GM23338 (cell line): ENCODE measurements at regions not wholly inside any gene's neighbourhood (a gene's known extent, or its start where the extent isn't known, plus 50 kb on each side); places are given as distances from the start of the nearest gene placed in this dataset.

Experiments
- ATAC-seq: fragments of 200-7000 bp; cut with Tn5 transposase; 3 replicates; pipeline ENCODE4 v1.9.1; 2020
- DNase-seq: peaks from one replicate; pipeline ENCODE4 v3.0.0-alpha.2; 2015; ENCODE audit warnings: low spot score
- H2AFZ ChIP-seq: fragments of 200-600 bp; sonication (generic); 2 replicates; pipeline ENCODE4 v1.8.0; 2016; ENCODE audit warnings: antibody characterized with exemption, mild to moderate bottlenecking, moderate library complexity
- H3F3A ChIP-seq: fragments of 200-600 bp; sonication (generic); replicated peaks from 2 replicates; pipeline ENCODE4 v1.8.0; 2017; ENCODE audit warnings: antibody characterized with exemption, mixed run types, low read depth
- H3K27ac ChIP-seq: fragments of 200-600 bp; sonication (generic); 2 replicates; pipeline ENCODE4 v1.6.1; 2016; ENCODE audit warnings: low read depth
- H3K27me3 ChIP-seq: fragments of 200-600 bp; sonication (generic); 2 replicates; pipeline ENCODE4 v1.8.0; 2016; ENCODE audit warnings: mild to moderate bottlenecking, mixed run types, moderate library complexity; ENCODE audit not compliant: insufficient read depth
- H3K36me3 ChIP-seq: fragments of 200-600 bp; sonication (generic); 2 replicates; pipeline ENCODE4 v1.8.0; 2016; ENCODE audit warnings: mild to moderate bottlenecking; ENCODE audit not compliant: insufficient read depth
- H3K4me1 ChIP-seq: fragments of 200-600 bp; sonication (generic); 2 replicates; pipeline ENCODE4 v1.8.0; 2016; ENCODE audit warnings: mild to moderate bottlenecking, moderate library complexity; ENCODE audit not compliant: insufficient read depth
- H3K4me2 ChIP-seq: fragments of 200-600 bp; sonication (generic); 2 replicates; pipeline ENCODE4 v1.7.1; 2017; ENCODE audit warnings: mixed run types
- H3K4me3 ChIP-seq: fragments of 200-600 bp; sonication (generic); 2 replicates; pipeline ENCODE4 v1.6.1; 2016; ENCODE audit warnings: mixed run types
- H3K79me2 ChIP-seq: fragments of 200-600 bp; sonication (generic); replicated peaks from 2 replicates; pipeline ENCODE4 v1.8.0; 2017; ENCODE audit warnings: mild to moderate bottlenecking; ENCODE audit not compliant: insufficient read depth
- H3K9me2 ChIP-seq: fragments of 200-600 bp; sonication (generic); 2 replicates; pipeline ENCODE4 v1.8.0; 2017; ENCODE audit not compliant: insufficient read depth
- H4K20me1 ChIP-seq: fragments of 200-600 bp; sonication (generic); replicated peaks from 2 replicates; pipeline ENCODE4 v1.8.0; 2017; ENCODE audit warnings: mild to moderate bottlenecking; ENCODE audit not compliant: insufficient read depth
- H3K27ac Mint-ChIP-seq: 2 replicates; pipeline ENCODE4 v1.8.0; 2020; ENCODE audit warnings: inconsistent platforms, mild to moderate bottlenecking, moderate library complexity, mixed read lengths
- H3K27me3 Mint-ChIP-seq: 3 replicates; pipeline ENCODE4 v1.8.0; 2022; ENCODE audit warnings: low read depth, mild to moderate bottlenecking, moderate library complexity, mixed read lengths, inconsistent platforms; ENCODE audit not compliant: insufficient read depth, poor library complexity
- H3K36me3 Mint-ChIP-seq: 3 replicates; pipeline ENCODE4 v1.8.0; 2021; ENCODE audit warnings: low read depth, mild to moderate bottlenecking, inconsistent platforms, moderate library complexity, mixed read lengths
- H3K4me1 Mint-ChIP-seq: 3 replicates; pipeline ENCODE4 v1.8.0; 2020; ENCODE audit warnings: mild to moderate bottlenecking, inconsistent platforms, mixed read lengths
- H3K4me3 Mint-ChIP-seq: 3 replicates; pipeline ENCODE4 v1.8.0; 2021; ENCODE audit warnings: moderate library complexity, mild to moderate bottlenecking, inconsistent platforms, mixed read lengths
- H3K9me3 Mint-ChIP-seq: 3 replicates; pipeline ENCODE4 v1.8.0; 2020; ENCODE audit warnings: moderate library complexity, mild to moderate bottlenecking, inconsistent platforms, mixed read lengths
- CREB1 ChIP-seq: fragments of 250-450 bp; sonication (Bioruptor Pico); IDR thresholded peaks from 2 replicates; pipeline ENCODE4 v1.5.0; 2020; ENCODE audit warnings: low read depth, mild to moderate bottlenecking, moderate library complexity
- CTCF ChIP-seq, 2 experiments: fragments of 200-600 bp in 1 of 2; sonication (generic) in 1 of 2; conservative IDR thresholded peaks; 2 replicates each; pipeline versions ENCODE4 v1.5.1 to v1.6.1; 2016 to 2017; ENCODE audit warnings: antibody characterized with exemption in 2 of 2, low read depth in 2 of 2, mild to moderate bottlenecking in 2 of 2, moderate library complexity in 1 of 2
- EZH2 ChIP-seq: fragments of 200-600 bp; sonication (generic); IDR thresholded peaks from one replicate; pipeline ENCODE4 v1.8.0; 2017; ENCODE audit warnings: antibody characterized with exemption, mild to moderate bottlenecking, low read depth; ENCODE audit not compliant: unreplicated experiment
- EZH2phosphoT487 ChIP-seq: fragments of 200-600 bp; sonication (generic); IDR thresholded peaks from one replicate; pipeline ENCODE4 v1.8.1; 2018; ENCODE audit warnings: antibody characterized with exemption; ENCODE audit not compliant: unreplicated experiment
- JUNB ChIP-seq: IDR thresholded peaks from one replicate; pipeline ENCODE4 v1.6.1; 2016; ENCODE audit warnings: antibody characterized with exemption; ENCODE audit not compliant: unreplicated experiment
- NANOG ChIP-seq: IDR thresholded peaks from 2 replicates; pipeline ENCODE4 v1.6.1; 2016; ENCODE audit warnings: antibody characterized with exemption, borderline replicate concordance
- POLR2AphosphoS5 ChIP-seq: IDR thresholded peaks from 2 replicates; pipeline ENCODE4 v1.6.1; 2016; ENCODE audit warnings: antibody characterized with exemption, low read depth
- REST ChIP-seq: IDR thresholded peaks from one replicate; pipeline ENCODE4 v1.6.1; 2018; ENCODE audit warnings: antibody characterized with exemption; ENCODE audit not compliant: unreplicated experiment
- STAT1 ChIP-seq: IDR thresholded peaks from one replicate; pipeline ENCODE4 v1.6.1; 2016; ENCODE audit warnings: antibody characterized with exemption; ENCODE audit not compliant: unreplicated experiment
- ZNF114 ChIP-seq: fragments of 250-450 bp; sonication (Bioruptor Pico); IDR thresholded peaks from 2 replicates; pipeline ENCODE4 v1.5.0; 2020; ENCODE audit warnings: mild to moderate bottlenecking, moderate library complexity
- ZNF331 ChIP-seq: fragments of 250-450 bp; sonication (Bioruptor Pico); IDR thresholded peaks from 2 replicates; pipeline ENCODE4 v1.5.0; 2020; ENCODE audit warnings: low read depth, mild to moderate bottlenecking, moderate library complexity
- TF ChIP-seq, protein P1 (sequence below): IDR thresholded peaks from 2 replicates; pipeline ENCODE4 v1.6.1; 2016; ENCODE audit warnings: antibody characterized with exemption
- TF ChIP-seq, protein P2 (sequence below): fragments of 250-450 bp; sonication (Bioruptor Pico); IDR thresholded peaks from 2 replicates; pipeline ENCODE4 v1.5.0; 2020; ENCODE audit warnings: mild to moderate bottlenecking, moderate library complexity

DNA sequence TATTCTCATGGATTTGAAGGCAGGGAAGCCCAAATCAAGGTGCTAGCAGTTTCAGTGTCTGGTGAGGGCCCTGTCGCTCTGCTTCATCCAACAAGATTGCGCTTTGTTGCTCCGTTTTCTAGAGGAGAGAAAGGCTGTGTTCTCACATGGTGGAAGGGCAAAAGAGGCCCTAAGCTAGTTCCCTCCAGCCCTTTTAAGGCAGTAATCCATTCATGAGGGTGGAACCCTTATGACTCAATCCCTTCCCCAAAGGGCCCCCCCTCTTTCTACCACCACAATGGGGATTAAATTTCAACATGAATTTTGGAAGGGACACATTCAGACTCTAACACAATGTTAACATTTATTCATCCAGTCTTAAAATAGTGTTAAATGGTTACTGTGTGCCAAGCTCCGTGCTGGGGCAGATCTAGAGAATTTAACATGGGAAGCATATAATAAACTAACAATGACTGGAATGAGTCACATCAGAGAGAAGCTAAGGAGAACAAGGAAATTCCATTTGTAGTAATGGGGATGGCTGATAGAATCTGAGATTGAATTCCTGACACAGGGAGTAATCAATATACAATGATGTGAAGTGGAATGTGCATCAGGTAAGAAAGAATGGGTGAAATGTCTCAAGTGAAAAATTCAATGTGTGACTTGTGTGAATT, 382.8 kb upstream of the ZNF608 start:
- Histone ChIP-seq H3K9me2 (no peaks in the 10 kb centered on the region), H4K20me1 (no peaks in the 10 kb centered on the region), H3K79me2 (no peaks in the 10 kb centered on the region), H3K27ac (no peak overlapping the region), H3K4me1 (peaks cover 3% of the 10 kb centered on the region), H2AFZ (no peak overlapping the region), H3K4me2 (no peak overlapping the region), H3K27me3 (no peaks in the 10 kb centered on the region), H3K4me3 (no peak overlapping the region), H3F3A (no peaks in the 10 kb centered on the region), H3K36me3 (no peaks in the 10 kb centered on the region)
- H3K4me1 Mint-ChIP-seq: peaks cover 3% of the 10 kb centered on the region; the same call in 1 of the 3 replicates
- TF ChIP-seq EZH2 (no peak), POLR2AphosphoS5 (no peak), ZNF331 (CRISPR knock-in tag) (no peak), ZNF114 (no peak), STAT1 (no peak), CTCF (conservative IDR thresholded peaks at IDR 0.05; ENCODE audit: low read depth in 2 of 2) (no peak), CREB1 (CRISPR knock-in tag) (no peak), EZH2phosphoT487 (no peak), REST (no peak), JUNB (no peak), NANOG (no peak)
- TF ChIP-seq, protein P1, sequence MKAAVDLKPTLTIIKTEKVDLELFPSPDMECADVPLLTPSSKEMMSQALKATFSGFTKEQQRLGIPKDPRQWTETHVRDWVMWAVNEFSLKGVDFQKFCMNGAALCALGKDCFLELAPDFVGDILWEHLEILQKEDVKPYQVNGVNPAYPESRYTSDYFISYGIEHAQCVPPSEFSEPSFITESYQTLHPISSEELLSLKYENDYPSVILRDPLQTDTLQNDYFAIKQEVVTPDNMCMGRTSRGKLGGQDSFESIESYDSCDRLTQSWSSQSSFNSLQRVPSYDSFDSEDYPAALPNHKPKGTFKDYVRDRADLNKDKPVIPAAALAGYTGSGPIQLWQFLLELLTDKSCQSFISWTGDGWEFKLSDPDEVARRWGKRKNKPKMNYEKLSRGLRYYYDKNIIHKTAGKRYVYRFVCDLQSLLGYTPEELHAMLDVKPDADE: no peak
- TF ChIP-seq, protein P2, sequence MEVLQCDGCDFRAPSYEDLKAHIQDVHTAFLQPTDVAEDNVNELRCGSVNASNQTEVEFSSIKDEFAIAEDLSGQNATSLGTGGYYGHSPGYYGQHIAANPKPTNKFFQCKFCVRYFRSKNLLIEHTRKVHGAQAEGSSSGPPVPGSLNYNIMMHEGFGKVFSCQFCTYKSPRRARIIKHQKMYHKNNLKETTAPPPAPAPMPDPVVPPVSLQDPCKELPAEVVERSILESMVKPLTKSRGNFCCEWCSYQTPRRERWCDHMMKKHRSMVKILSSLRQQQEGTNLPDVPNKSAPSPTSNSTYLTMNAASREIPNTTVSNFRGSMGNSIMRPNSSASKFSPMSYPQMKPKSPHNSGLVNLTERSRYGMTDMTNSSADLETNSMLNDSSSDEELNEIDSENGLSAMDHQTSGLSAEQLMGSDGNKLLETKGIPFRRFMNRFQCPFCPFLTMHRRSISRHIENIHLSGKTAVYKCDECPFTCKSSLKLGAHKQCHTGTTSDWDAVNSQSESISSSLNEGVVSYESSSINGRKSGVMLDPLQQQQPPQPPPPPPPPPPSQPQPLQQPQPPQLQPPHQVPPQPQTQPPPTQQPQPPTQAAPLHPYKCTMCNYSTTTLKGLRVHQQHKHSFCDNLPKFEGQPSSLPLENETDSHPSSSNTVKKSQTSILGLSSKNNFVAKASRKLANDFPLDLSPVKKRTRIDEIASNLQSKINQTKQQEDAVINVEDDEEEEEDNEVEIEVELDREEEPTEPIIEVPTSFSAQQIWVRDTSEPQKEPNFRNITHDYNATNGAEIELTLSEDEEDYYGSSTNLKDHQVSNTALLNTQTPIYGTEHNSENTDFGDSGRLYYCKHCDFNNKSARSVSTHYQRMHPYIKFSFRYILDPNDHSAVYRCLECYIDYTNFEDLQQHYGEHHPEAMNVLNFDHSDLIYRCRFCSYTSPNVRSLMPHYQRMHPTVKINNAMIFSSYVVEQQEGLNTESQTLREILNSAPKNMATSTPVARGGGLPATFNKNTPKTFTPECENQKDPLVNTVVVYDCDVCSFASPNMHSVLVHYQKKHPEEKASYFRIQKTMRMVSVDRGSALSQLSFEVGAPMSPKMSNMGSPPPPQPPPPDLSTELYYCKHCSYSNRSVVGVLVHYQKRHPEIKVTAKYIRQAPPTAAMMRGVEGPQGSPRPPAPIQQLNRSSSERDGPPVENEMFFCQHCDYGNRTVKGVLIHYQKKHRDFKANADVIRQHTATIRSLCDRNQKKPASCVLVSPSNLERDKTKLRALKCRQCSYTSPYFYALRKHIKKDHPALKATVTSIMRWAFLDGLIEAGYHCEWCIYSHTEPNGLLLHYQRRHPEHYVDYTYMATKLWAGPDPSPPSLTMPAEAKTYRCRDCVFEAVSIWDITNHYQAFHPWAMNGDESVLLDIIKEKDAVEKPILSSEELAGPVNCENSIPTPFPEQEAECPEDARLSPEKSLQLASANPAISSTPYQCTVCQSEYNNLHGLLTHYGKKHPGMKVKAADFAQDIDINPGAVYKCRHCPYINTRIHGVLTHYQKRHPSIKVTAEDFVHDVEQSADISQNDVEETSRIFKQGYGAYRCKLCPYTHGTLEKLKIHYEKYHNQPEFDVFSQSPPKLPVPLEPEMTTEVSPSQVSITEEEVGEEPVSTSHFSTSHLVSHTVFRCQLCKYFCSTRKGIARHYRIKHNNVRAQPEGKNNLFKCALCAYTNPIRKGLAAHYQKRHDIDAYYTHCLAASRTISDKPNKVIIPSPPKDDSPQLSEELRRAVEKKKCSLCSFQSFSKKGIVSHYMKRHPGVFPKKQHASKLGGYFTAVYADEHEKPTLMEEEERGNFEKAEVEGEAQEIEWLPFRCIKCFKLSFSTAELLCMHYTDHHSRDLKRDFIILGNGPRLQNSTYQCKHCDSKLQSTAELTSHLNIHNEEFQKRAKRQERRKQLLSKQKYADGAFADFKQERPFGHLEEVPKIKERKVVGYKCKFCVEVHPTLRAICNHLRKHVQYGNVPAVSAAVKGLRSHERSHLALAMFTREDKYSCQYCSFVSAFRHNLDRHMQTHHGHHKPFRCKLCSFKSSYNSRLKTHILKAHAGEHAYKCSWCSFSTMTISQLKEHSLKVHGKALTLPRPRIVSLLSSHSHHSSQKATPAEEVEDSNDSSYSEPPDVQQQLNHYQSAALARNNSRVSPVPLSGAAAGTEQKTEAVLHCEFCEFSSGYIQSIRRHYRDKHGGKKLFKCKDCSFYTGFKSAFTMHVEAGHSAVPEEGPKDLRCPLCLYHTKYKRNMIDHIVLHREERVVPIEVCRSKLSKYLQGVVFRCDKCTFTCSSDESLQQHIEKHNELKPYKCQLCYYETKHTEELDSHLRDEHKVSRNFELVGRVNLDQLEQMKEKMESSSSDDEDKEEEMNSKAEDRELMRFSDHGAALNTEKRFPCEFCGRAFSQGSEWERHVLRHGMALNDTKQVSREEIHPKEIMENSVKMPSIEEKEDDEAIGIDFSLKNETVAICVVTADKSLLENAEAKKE: no peak
- H3K36me3 Mint-ChIP-seq: no peaks in the 10 kb centered on the region
- no peaks in the 10 kb centered on the region for H3K9me3 Mint-ChIP-seq
- no peak overlapping the region for H3K4me3 Mint-ChIP-seq
- H3K27me3 Mint-ChIP-seq: no peaks in the 10 kb centered on the region
- H3K27ac Mint-ChIP-seq: no peak overlapping the region
- ATAC-seq (no peak), DNase-seq (no peak)
